ENCODE measurements at regions not wholly inside any gene's neighbourhood (a gene's known extent, or its start where the extent isn't known, plus 50 kb on each side); places are given as distances from the start of the nearest gene placed in this dataset.

- H3K4me3 Mint-ChIP-seq, result no peak overlapping the region
- Histone ChIP-seq H2AFZ (ENCODE audit: low read length) (no peak overlapping the region), H2BK120ac (ENCODE audit: low read depth, low read length, poor library complexity, severe bottlenecking) (no peak overlapping the region), H3K23ac (ENCODE audit: insufficient read length, low read depth, low read length) (no peak overlapping the region), H2AK5ac (ENCODE audit: insufficient read length, low read length) (no peak overlapping the region), H3K79me1 (ENCODE audit: insufficient read depth, low read depth, low read length, poor library complexity, severe bottlenecking) (no peaks in the 10 kb centered on the region), H2BK15ac (ENCODE audit: low read depth, low read length) (no peak overlapping the region), H3K56ac (ENCODE audit: insufficient read length, low read depth, low read length) (no peak overlapping the region), H3K14ac (ENCODE audit: insufficient read depth, low read length) (no peak overlapping the region), H4K20me1 (ENCODE audit: control insufficient read depth, insufficient read depth, insufficient read length) (no peaks in the 10 kb centered on the region), H3K4me1 (ENCODE audit: insufficient read depth, low read length) (peaks cover 8% of the 10 kb centered on the region; the same call in 1 of the 2 replicates), H4K8ac (replicated peaks; ENCODE audit: insufficient read length, low read depth, low read length) (no peak overlapping the region), H4K5ac (ENCODE audit: insufficient read length, low read depth, low read length) (no peak overlapping the region), H3K27me3 (ENCODE audit: insufficient read depth, low read length) (no peaks in the 10 kb centered on the region), H3T11ph (ENCODE audit: low read length) (no peak overlapping the region), H4K91ac (ENCODE audit: insufficient read length, low read depth, low read length) (no peak overlapping the region), H3K4me2 (ENCODE audit: insufficient read depth, insufficient read length, low read length) (no peak overlapping the region), H3K79me2 (ENCODE audit: insufficient read depth, low read length) (no peaks in the 10 kb centered on the region), H3K18ac (ENCODE audit: insufficient read length, low read depth, low read length) (no peak overlapping the region), H2BK20ac (ENCODE audit: low read depth, low read length, poor library complexity, severe bottlenecking) (no peak overlapping the region), H3K27ac (ENCODE audit: insufficient read length, low read depth, low read length) (no peak overlapping the region), H2BK5ac (ENCODE audit: insufficient read length, low read length) (no peak overlapping the region), H3K9ac (ENCODE audit: extremely low read depth, insufficient read length, low read length) (no peak overlapping the region), H2BK12ac (ENCODE audit: insufficient read length, low read depth, low read length) (no peak overlapping the region), H3K23me2 (ENCODE audit: insufficient read length, low read depth, low read length, poor library complexity, severe bottlenecking) (no peaks in the 10 kb centered on the region), H3K9me3 (ENCODE audit: control insufficient read depth, low read depth, low read length) (no peaks in the 10 kb centered on the region), H3K4ac (ENCODE audit: low read depth, low read length) (no peak overlapping the region)
- TF ChIP-seq CTCF (conservative IDR thresholded peaks at IDR 0.05), result no peak
- no peak for DNase-seq
- peaks cover 36 to 40% of the 10 kb centered on the region in 2 experiments for H3K4me1 Mint-ChIP-seq
- no peaks in the 10 kb centered on the region for H3K36me3 Mint-ChIP-seq (ENCODE audit: insufficient read depth in 1 of 3, low read depth in 3 of 3)
- no peaks in the 10 kb centered on the region for H3K9me3 Mint-ChIP-seq
- H3K27me3 Mint-ChIP-seq (ENCODE audit: low read depth), result no peaks in the 10 kb centered on the region
- peak overlapping the region in 1 of 3 experiments; percentile 63; a peak in 2 of 7 replicates for H3K27ac Mint-ChIP-seq
Measured at GRCh38 chr9:13862654-13863053, 451.3 kb downstream of the NFIB start.
